ENCODE measurements at regions not wholly inside any gene's neighbourhood (a gene's known extent, or its start where the extent isn't known, plus 50 kb on each side); places are given as distances from the start of the nearest gene placed in this dataset.

DNA sequence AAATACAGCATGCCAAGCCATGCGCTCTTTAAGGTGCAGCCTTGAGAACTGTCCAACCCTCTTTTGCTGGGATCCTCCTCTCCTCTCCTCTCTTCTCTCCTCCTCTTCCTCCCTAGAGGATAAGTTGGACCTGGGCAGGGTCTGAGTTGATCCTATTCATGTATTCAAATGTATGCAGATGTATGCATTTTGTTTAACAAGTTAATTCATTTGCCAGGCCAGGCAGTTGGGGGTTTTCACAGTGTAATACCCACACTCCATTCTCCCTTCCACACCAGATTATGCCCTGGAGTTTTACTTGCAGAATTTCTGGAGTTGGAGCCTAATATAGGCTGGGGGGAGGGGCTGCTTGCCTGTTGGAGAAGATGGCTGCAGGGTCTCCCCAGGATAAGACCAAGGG is 226.2 kb upstream of the SDK2 start:
- no peaks in the 10 kb centered on the region for H3K9me3 ChIP-seq
- 67 to 88% methylated on average over 1 of the region's 1 CpG for WGBS, 2 donors
- no peaks in the 10 kb centered on the region for H3K36me3 ChIP-seq
- TF ChIP-seq, protein P1, sequence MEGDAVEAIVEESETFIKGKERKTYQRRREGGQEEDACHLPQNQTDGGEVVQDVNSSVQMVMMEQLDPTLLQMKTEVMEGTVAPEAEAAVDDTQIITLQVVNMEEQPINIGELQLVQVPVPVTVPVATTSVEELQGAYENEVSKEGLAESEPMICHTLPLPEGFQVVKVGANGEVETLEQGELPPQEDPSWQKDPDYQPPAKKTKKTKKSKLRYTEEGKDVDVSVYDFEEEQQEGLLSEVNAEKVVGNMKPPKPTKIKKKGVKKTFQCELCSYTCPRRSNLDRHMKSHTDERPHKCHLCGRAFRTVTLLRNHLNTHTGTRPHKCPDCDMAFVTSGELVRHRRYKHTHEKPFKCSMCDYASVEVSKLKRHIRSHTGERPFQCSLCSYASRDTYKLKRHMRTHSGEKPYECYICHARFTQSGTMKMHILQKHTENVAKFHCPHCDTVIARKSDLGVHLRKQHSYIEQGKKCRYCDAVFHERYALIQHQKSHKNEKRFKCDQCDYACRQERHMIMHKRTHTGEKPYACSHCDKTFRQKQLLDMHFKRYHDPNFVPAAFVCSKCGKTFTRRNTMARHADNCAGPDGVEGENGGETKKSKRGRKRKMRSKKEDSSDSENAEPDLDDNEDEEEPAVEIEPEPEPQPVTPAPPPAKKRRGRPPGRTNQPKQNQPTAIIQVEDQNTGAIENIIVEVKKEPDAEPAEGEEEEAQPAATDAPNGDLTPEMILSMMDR (IDR thresholded peaks at IDR 0.05), result no peak
- DNase-seq, result no peak
- no peak overlapping the region for H3K4me3 ChIP-seq
- peaks cover 0 to 32% (median 8%) of the 10 kb centered on the region in 7 donors for H3K27me3 ChIP-seq
- intact Hi-C loops (cut with DNase I), result no loop called here
- ATAC-seq, result no peak
- no peak overlapping the region for H3K27ac ChIP-seq
- no peaks in the 10 kb centered on the region for H3K4me1 ChIP-seq

DNA sequence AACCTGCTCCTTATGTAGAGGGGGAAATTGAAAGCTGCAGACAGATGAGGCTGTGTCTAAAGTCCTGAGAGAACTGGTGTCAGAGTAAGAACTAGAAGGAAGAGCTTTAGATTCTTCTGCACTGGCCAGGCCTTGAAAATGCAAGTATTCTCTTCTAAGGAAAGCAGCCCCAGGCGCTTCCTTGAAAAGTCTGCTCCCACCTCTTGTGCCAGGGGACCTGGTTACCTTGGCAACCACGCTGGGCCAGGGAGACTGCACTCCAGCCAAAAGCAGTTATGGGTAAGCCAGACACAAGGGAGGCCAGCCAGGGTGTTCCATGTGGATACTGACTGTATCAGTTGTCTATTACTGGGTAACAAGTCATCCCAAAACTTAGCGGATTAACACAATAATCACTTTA is 228.6 kb upstream of the SDK2 start:
- DNase-seq, result no peak
- 73 to 79% methylated on average over 3 of the region's 3 CpGs for WGBS, 2 donors
- H3K9me3 ChIP-seq, result no peaks in the 10 kb centered on the region

DNA sequence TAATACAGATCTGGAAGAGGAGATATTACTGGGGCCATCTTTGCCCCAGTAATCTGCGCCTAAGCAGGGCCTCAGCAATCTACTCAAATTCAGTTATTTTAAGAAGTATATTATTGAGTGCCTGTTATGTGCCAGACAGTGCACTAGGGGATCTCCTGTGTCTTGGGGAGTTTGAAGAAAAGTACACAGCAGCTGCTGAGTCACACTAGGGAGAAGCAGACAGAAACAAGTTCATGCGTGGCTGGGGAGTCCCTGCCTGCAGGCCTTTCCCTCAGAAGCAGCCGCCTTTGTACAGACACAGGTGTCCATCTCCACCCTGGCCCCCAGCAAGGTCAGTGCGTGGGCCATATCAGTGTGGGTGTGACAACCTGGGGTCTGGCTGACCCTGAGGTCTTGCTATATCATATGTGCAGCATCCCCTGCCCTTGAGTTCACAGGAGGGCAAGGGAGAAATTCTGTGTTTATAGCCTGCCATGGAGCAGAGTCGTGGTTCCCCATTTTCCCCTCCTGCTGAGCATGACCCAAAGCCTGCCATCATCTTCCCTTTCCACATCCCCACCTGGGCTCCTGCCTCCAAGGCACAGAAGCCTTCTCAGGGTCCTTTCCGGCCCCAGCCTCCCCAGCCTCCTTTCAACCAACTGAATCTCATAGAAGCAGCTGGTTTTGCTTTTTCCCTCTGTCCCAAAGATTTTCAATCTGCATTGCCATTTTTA is 229.9 kb upstream of the SDK2 start:
- DNase-seq, result no peak
- Histone ChIP-seq H3K9me3 (no peaks in the 10 kb centered on the region), H3K27ac (no peak overlapping the region), H3K4me3 (no peak overlapping the region), H3K27me3 (peaks cover 0 to 36% (median 3%) of the 10 kb centered on the region in 7 donors), H3K4me1 (no peaks in the 10 kb centered on the region), H3K36me3 (no peaks in the 10 kb centered on the region)
- intact Hi-C loops (cut with DNase I), result no loop called here
- no peak for ATAC-seq
- TF ChIP-seq, protein P1 (IDR thresholded peaks at IDR 0.05), result no peak
- WGBS, 2 donors, result 90 to 91% methylated on average over 6 of the region's 6 CpGs

More for the DNA sequence above, 228.6 kb upstream of the SDK2 start:
- H3K27ac ChIP-seq, result no peak overlapping the region
- H3K36me3 ChIP-seq, result no peaks in the 10 kb centered on the region
- ATAC-seq, result no peak
- H3K4me1 ChIP-seq, result no peaks in the 10 kb centered on the region
- peaks cover 0 to 44% (median 8%) of the 10 kb centered on the region in 7 donors for H3K27me3 ChIP-seq
- H3K4me3 ChIP-seq, result no peak overlapping the region
- intact Hi-C loops (cut with DNase I), result no loop called here
- TF ChIP-seq, protein P1 (IDR thresholded peaks at IDR 0.05), result no peak

DNA sequence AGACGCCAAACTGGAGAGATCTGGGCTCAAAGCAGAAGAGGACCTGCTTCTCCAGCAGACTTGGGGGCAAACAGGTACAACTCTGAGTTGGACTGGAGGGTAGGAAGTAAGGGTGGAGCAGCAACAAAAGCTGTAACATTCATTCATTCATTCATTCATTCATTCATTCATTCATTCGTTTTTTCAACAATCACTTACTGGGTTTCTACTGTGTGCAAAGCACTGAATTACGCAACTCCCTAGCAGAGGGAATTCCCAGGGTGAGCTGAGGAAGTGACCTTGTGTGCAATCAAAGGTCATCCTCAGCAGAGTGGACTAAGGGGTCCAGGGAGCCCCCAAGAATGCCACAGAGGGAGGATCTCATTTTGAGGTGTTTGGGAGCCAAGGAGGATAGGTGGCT is 231.1 kb upstream of the SDK2 start:
- ATAC-seq, result no peak
- H3K4me1 ChIP-seq, result no peaks in the 10 kb centered on the region
- H3K9me3 ChIP-seq, result no peaks in the 10 kb centered on the region
- H3K27ac ChIP-seq, result no peak overlapping the region
- intact Hi-C loops (cut with DNase I), result no loop called here
- no peaks in the 10 kb centered on the region for H3K36me3 ChIP-seq
- no peak overlapping the region for H3K4me3 ChIP-seq
- 31 to 42% methylated on average over 3 of the region's 3 CpGs for WGBS, 2 donors
- TF ChIP-seq, protein P1 (IDR thresholded peaks at IDR 0.05), result no peak
- H3K27me3 ChIP-seq, result peaks cover 0 to 37% (median 2%) of the 10 kb centered on the region in 7 donors
- no peak for DNase-seq
